ENCODE measurements at regions not wholly inside any gene's neighbourhood (a gene's known extent, or its start where the extent isn't known, plus 50 kb on each side); places are given as distances from the start of the nearest gene placed in this dataset.

GRCh38 chr6:95094751-95095663 lies 482.3 kb upstream of the MANEA start:
- TF ChIP-seq REST (IDR thresholded peaks at IDR 0.05; ENCODE audit: insufficient read depth in 1 of 2, low read depth in 2 of 2, low read length in 2 of 2) = no peak
- TF ChIP-seq SIN3A (IDR thresholded peaks at IDR 0.05; ENCODE audit: borderline replicate concordance, insufficient read depth, low read length) = no peak
- no peak for TF ChIP-seq POLR2AphosphoS5 (IDR thresholded peaks at IDR 0.05; ENCODE audit: low read depth, low read length)
- TF ChIP-seq FOXP2 (optimal IDR thresholded peaks at IDR 0.05; ENCODE audit: borderline replicate concordance, extremely low read depth, extremely low read length, insufficient read depth) = no peak
- TF ChIP-seq TAF1 (IDR thresholded peaks at IDR 0.05; ENCODE audit: borderline replicate concordance, insufficient read depth, low read length) = no peak

DNA sequence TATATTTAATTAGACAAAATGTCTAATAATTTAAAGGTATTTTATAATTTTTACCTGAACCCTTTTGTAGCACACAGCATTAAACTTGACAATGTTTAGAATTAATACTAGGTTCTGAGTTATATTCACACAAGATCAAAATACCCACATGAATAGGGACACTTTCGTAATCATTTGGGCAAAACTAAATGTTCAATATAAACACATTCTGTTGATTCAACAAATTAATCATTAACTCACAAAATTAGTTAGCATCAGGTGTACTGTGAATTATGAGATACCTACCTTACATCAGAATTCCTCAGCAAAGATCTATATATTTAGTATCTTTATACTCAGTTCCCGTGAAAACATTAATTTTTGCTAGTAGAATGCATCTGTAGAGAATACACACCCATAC lies 481.5 kb upstream of the MANEA start:
- TF ChIP-seq REST (IDR thresholded peaks at IDR 0.05; ENCODE audit: insufficient read depth in 1 of 2, low read depth in 2 of 2, low read length in 2 of 2) (no peak), POLR2AphosphoS5 (IDR thresholded peaks at IDR 0.05; ENCODE audit: low read depth, low read length) (no peak), TAF1 (IDR thresholded peaks at IDR 0.05; ENCODE audit: borderline replicate concordance, insufficient read depth, low read length) (no peak), SIN3A (IDR thresholded peaks at IDR 0.05; ENCODE audit: borderline replicate concordance, insufficient read depth, low read length) (no peak)

DNA sequence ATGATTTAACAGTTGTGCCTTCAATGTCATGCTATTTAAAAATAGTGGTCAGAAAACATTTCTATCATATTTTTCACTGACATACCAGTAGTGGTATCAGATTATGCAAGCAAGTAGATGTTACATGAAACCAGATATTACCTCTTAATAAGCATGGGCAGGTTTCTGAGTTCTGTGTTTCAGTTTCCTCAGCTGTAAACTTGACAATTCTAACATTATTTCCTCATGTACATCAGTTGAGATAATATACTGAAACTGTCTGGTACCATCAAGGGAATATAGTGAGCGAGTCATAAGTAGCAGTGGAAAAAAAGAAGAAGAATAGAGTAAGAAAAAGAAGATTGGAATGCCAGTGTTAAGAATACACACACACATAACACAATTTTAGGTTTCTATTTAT lies 477.9 kb upstream of the MANEA start:
- TF ChIP-seq FOXP2 (optimal IDR thresholded peaks at IDR 0.05; ENCODE audit: borderline replicate concordance, extremely low read depth, extremely low read length, insufficient read depth) = no peak

- TF ChIP-seq SIN3A (IDR thresholded peaks at IDR 0.05; ENCODE audit: borderline replicate concordance, insufficient read depth, low read length) (no peak), FOXP2 (optimal IDR thresholded peaks at IDR 0.05; ENCODE audit: borderline replicate concordance, extremely low read depth, extremely low read length, insufficient read depth) (no peak), POLR2AphosphoS5 (IDR thresholded peaks at IDR 0.05; ENCODE audit: low read depth, low read length) (no peak), REST (IDR thresholded peaks at IDR 0.05; ENCODE audit: insufficient read depth in 1 of 2, low read depth in 2 of 2, low read length in 2 of 2) (no peak), TAF1 (IDR thresholded peaks at IDR 0.05; ENCODE audit: borderline replicate concordance, insufficient read depth, low read length) (no peak)
Observed at GRCh38 chr6:95109212-95109611, 468.1 kb upstream of the MANEA start.

- TF ChIP-seq SIN3A (IDR thresholded peaks at IDR 0.05; ENCODE audit: borderline replicate concordance, insufficient read depth, low read length) (no peak), FOXP2 (optimal IDR thresholded peaks at IDR 0.05; ENCODE audit: borderline replicate concordance, extremely low read depth, extremely low read length, insufficient read depth) (no peak), POLR2AphosphoS5 (IDR thresholded peaks at IDR 0.05; ENCODE audit: low read depth, low read length) (no peak)
Observed at GRCh38 chr6:95110767-95111166, 466.6 kb upstream of the MANEA start.

DNA sequence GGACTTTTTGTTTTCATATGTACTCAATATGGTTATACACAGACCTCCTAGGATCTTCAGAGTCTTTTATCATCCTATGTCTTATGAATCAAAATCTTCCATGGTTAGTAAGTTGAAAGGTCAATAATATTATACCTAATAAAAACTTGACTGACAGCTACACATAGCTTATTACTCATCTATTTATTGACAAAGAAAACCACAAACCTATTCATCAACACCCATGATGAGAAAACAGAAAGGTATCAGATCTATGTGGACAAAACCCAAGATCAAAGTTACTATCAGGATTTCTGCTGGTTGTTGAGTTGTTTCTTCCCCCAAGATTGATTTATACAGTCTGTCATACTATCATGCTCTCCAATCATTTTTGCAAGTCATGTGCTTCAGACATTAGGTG lies 460.1 kb upstream of the MANEA start:
- TF ChIP-seq TAF1 (IDR thresholded peaks at IDR 0.05; ENCODE audit: borderline replicate concordance, insufficient read depth, low read length) (no peak), SIN3A (IDR thresholded peaks at IDR 0.05; ENCODE audit: borderline replicate concordance, insufficient read depth, low read length) (no peak), REST (IDR thresholded peaks at IDR 0.05; ENCODE audit: insufficient read depth in 1 of 2, low read depth in 2 of 2, low read length in 2 of 2) (no peak), FOXP2 (optimal IDR thresholded peaks at IDR 0.05; ENCODE audit: borderline replicate concordance, extremely low read depth, extremely low read length, insufficient read depth) (no peak), POLR2AphosphoS5 (IDR thresholded peaks at IDR 0.05; ENCODE audit: low read depth, low read length) (no peak)
